ENCODE measurements at regions not wholly inside any gene's neighbourhood (a gene's known extent, or its start where the extent isn't known, plus 50 kb on each side); places are given as distances from the start of the nearest gene placed in this dataset.

DNA sequence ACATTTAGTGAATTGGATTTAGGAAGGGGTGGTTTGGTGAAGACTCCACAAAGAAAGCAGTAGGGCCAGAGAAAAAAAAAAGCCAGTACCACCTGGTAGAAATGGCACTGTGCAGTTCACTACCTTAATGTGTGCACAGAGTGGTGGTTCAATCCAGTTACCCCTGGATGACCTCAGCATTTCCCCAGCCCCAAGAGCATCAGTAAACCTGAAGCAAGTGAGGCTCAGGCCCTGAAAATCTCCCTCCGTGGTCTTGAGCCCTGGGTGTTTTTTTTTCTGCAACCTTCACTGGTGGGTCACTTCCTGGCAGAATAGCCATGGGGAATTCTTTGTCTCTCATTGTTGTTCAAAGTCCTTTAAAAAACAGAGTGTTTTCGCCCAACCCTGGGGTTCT lies 202.9 kb downstream of the GADD45G start:
- no peak overlapping the region for H3K4me3 ChIP-seq
- no peak for TF ChIP-seq POLR2A (IDR thresholded peaks at IDR 0.05)
- TF ChIP-seq, protein P1, sequence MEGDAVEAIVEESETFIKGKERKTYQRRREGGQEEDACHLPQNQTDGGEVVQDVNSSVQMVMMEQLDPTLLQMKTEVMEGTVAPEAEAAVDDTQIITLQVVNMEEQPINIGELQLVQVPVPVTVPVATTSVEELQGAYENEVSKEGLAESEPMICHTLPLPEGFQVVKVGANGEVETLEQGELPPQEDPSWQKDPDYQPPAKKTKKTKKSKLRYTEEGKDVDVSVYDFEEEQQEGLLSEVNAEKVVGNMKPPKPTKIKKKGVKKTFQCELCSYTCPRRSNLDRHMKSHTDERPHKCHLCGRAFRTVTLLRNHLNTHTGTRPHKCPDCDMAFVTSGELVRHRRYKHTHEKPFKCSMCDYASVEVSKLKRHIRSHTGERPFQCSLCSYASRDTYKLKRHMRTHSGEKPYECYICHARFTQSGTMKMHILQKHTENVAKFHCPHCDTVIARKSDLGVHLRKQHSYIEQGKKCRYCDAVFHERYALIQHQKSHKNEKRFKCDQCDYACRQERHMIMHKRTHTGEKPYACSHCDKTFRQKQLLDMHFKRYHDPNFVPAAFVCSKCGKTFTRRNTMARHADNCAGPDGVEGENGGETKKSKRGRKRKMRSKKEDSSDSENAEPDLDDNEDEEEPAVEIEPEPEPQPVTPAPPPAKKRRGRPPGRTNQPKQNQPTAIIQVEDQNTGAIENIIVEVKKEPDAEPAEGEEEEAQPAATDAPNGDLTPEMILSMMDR (IDR thresholded peaks at IDR 0.05) = no peak
- no peak for TF ChIP-seq POLR2AphosphoS5 (IDR thresholded peaks at IDR 0.05)
- H3K36me3 ChIP-seq = no peaks in the 10 kb centered on the region
- H3K9me3 ChIP-seq = no peaks in the 10 kb centered on the region
- intact Hi-C loops (cut with DNase I; ENCODE audit: low total_unique reads) = no loop called here
- no peaks in the 10 kb centered on the region for H3K4me1 ChIP-seq
- H3K27me3 ChIP-seq = peaks cover 0 to 6% of the 10 kb centered on the region in 2 donors
- no peak overlapping the region for H3K27ac ChIP-seq
- no peak for DNase-seq (ENCODE audit: low spot score in 2 of 2)

DNA sequence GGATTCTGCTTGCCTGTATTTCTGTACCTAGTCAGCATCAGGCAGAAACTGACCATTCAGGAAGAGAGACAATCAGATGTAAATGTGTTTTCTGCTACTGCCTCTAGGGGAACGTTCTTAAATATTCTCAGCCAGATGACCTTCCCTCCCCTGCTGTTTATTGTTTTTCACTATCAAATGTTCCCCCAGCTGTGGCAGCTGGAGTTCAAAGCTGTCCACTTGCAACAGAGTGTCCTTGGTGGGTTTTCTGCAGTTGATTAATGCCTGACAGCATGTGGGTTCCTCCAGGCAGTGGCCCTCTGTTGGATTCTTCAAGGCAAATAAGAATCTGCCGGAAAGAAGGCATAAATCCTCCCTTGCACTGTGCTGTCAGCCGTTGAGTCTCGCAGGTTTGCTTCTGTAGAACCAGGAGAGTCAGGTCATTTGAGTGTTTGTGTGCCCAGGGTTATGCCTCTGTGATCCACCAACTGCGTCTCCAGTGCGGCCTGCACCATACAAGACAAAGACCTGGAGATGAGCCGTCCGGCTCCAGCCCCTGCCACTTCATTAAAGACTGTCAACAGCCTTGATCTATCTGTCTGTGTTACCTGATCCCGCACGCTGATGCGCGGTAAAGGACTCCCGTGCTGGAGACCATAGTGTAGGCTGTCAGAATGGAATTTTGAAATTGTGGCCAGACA lies 203.4 kb downstream of the GADD45G start:
- TF ChIP-seq POLR2AphosphoS5 (IDR thresholded peaks at IDR 0.05) = no peak
- no peak for TF ChIP-seq POLR2A (IDR thresholded peaks at IDR 0.05)
- TF ChIP-seq, protein P1 (IDR thresholded peaks at IDR 0.05) = no peak
- no peaks in the 10 kb centered on the region for H3K9me3 ChIP-seq

DNA sequence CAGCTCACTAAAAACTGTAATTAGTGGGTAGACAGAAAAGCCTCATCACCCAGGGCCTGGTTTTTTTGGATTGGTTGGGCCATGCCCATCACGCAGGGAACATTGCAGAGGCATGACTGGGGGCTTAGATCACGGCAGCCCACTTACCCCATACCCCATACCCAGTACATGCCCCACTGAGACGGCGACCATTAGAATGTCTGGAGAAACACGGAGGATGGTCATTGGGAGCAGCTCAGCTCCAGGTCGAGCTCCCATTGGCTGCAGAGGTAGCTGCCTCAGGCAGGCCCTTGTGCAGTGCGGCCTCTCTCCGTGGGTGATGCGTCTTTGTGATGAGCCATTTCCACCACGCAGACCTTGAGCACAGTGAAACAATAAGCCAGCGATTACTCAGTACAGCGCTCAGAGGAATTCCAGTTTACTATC lies 204.0 kb downstream of the GADD45G start:
- TF ChIP-seq POLR2A (IDR thresholded peaks at IDR 0.05) (no peak), POLR2AphosphoS5 (IDR thresholded peaks at IDR 0.05) (no peak)
- TF ChIP-seq, protein P1 (IDR thresholded peaks at IDR 0.05) = no peak
- Histone ChIP-seq H3K9me3 (no peaks in the 10 kb centered on the region), H3K4me1 (no peaks in the 10 kb centered on the region), H3K27me3 (peaks cover 0 to 6% of the 10 kb centered on the region in 2 donors), H3K27ac (no peak overlapping the region), H3K36me3 (no peaks in the 10 kb centered on the region), H3K4me3 (no peak overlapping the region)
- DNase-seq (ENCODE audit: low spot score in 2 of 2) = no peak
- intact Hi-C loops (cut with DNase I; ENCODE audit: low total_unique reads) = no loop called here

More for the DNA sequence above, 203.4 kb downstream of the GADD45G start:
- Histone ChIP-seq H3K36me3 (no peaks in the 10 kb centered on the region), H3K27me3 (peaks cover 0 to 6% of the 10 kb centered on the region in 2 donors), H3K4me3 (no peak overlapping the region), H3K4me1 (no peaks in the 10 kb centered on the region), H3K27ac (no peak overlapping the region)
- intact Hi-C loops (cut with DNase I; ENCODE audit: low total_unique reads) = no loop called here
- no peak for DNase-seq (ENCODE audit: low spot score in 2 of 2)

- TF ChIP-seq, protein P1 (IDR thresholded peaks at IDR 0.05) = no peak
- TF ChIP-seq POLR2A (IDR thresholded peaks at IDR 0.05) (no peak), POLR2AphosphoS5 (IDR thresholded peaks at IDR 0.05) (no peak)
- Histone ChIP-seq H3K36me3 (no peaks in the 10 kb centered on the region), H3K4me1 (no peaks in the 10 kb centered on the region), H3K4me3 (no peak overlapping the region), H3K27me3 (peaks cover 0 to 14% of the 10 kb centered on the region in 2 donors), H3K27ac (no peak overlapping the region), H3K9me3 (no peaks in the 10 kb centered on the region)
- DNase-seq (ENCODE audit: low spot score in 2 of 2) = no peak
- intact Hi-C loops (cut with DNase I; ENCODE audit: low total_unique reads) = no loop called here
Measured at GRCh38 chr9:89810431-89810830, 205.6 kb downstream of the GADD45G start.

DNA sequence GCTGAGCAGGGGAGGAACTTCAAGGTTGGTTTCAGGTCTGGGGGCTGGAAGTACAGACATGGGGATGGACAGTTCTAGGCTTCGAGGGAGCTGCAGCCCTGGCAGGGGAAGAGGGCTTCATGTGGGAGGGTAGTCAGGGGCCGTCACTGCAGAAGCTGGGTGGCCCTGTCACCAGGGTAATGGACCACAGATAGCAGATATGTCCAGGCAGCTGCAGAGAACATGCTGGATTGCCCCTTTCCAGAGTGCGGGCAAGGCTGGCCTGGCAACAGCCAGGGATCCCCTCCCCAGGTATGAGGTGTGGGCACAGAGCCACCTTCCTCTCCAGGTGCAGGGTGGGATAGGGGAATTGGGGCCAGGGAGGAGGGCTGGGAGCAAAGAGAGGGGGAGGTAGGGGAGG lies 206.5 kb downstream of the GADD45G start:
- no peak overlapping the region for H3K27ac ChIP-seq
- no peak for TF ChIP-seq POLR2A (IDR thresholded peaks at IDR 0.05)
- no peak for DNase-seq (ENCODE audit: low spot score in 2 of 2)
- intact Hi-C loops (cut with DNase I; ENCODE audit: low total_unique reads) = no loop called here
- no peaks in the 10 kb centered on the region for H3K36me3 ChIP-seq
- no peaks in the 10 kb centered on the region for H3K9me3 ChIP-seq
- H3K4me1 ChIP-seq = no peaks in the 10 kb centered on the region
- H3K4me3 ChIP-seq = no peak overlapping the region
- peaks cover 0 to 17% of the 10 kb centered on the region in 2 donors for H3K27me3 ChIP-seq

Measured in breast epithelium (tissue), 4 donors.